ENCODE measurements at regions not wholly inside any gene's neighbourhood (a gene's known extent, or its start where the extent isn't known, plus 50 kb on each side); places are given as distances from the start of the nearest gene placed in this dataset.

GRCh38 chr13:83935566-83935965 lies 53.3 kb upstream of the SLITRK1 start:
- TF ChIP-seq POLR2A (IDR thresholded peaks at IDR 0.05) (no peak), POLR2AphosphoS5 (IDR thresholded peaks at IDR 0.05) (no peak), CTCF (IDR thresholded peaks at IDR 0.05 in 8 of 11, conservative IDR thresholded peaks at IDR 0.05 in 3 of 11) (no peak)
- Histone ChIP-seq H3K9me3 (no peaks in the 10 kb centered on the region), H3K4me1 (no peaks in the 10 kb centered on the region), H3K36me3 (no peaks in the 10 kb centered on the region), H3K4me3 (no peak overlapping the region), H3K27ac (no peak overlapping the region), H3K27me3 (replicated peaks in 1 of 7) (no peaks in the 10 kb centered on the region)
- intact Hi-C loops (cut with DNase I; ENCODE audit: low total_unique reads), result no loop called here
- 74 to 91% (median 81%) methylated on average over 6 of the region's 6 CpGs for WGBS, 5 donors
- DNase-seq, result no peak
